ENCODE measurements at regions not wholly inside any gene's neighbourhood (a gene's known extent, or its start where the extent isn't known, plus 50 kb on each side); places are given as distances from the start of the nearest gene placed in this dataset.
"Not testable (repeated sequence)": the region's sequence is repeated elsewhere in the genome, so short reads cannot be mapped to it uniquely, and the experiment has no call there.

- H3K18ac ChIP-seq (ENCODE audit: extremely low read depth, low read length); H3K27me3 ChIP-seq (replicated peaks in 1 of 4; ENCODE audit: control insufficient read depth in 3 of 4, extremely low read depth in 1 of 4, insufficient read depth in 3 of 4, low read length in 3 of 4); H2AFZ ChIP-seq (ENCODE audit: low read length); H2BK120ac ChIP-seq (replicated peaks; ENCODE audit: low read depth, low read length); H4K20me1 ChIP-seq (replicated peaks in 1 of 2; ENCODE audit: control insufficient read depth in 1 of 2, insufficient read depth in 2 of 2, low read length in 2 of 2); H3K56ac ChIP-seq (replicated peaks; ENCODE audit: insufficient read length, low read depth, low read length); H3K4ac ChIP-seq (replicated peaks; ENCODE audit: insufficient read length, low read depth, low read length); H3K23ac ChIP-seq (ENCODE audit: insufficient read length); H3K4me3 ChIP-seq (ENCODE audit: extremely low read depth in 1 of 4, insufficient read depth in 2 of 4, low read depth in 3 of 4, low read length in 4 of 4); H2AK5ac ChIP-seq (ENCODE audit: low read depth, low read length); H3K9ac ChIP-seq (replicated peaks in 1 of 4; ENCODE audit: extremely low read depth in 1 of 4, low read depth in 3 of 4, low read length in 3 of 4); H4K91ac ChIP-seq (replicated peaks; ENCODE audit: insufficient read length, low read length); H3K36me3 ChIP-seq (ENCODE audit: control insufficient read depth in 2 of 4, insufficient read depth in 4 of 4, low read length in 3 of 4); H3K23me2 ChIP-seq (ENCODE audit: low read depth, low read length); DNase-seq (ENCODE audit: low read depth in 1 of 2, low spot score in 2 of 2); H3K79me2 ChIP-seq (ENCODE audit: control insufficient read depth in 1 of 2, insufficient read depth in 2 of 2, low read length in 2 of 2); H2BK12ac ChIP-seq (ENCODE audit: low read depth, low read length); H3K9me3 ChIP-seq (ENCODE audit: insufficient read depth in 2 of 2, low read depth in 1 of 2, low read length in 1 of 2); FAIRE-seq; H3K79me1 ChIP-seq (ENCODE audit: low read depth, low read length); H4K5ac ChIP-seq (ENCODE audit: insufficient read length, low read depth, low read length); H2BK15ac ChIP-seq (ENCODE audit: low read length); H4K8ac ChIP-seq (ENCODE audit: extremely low read depth, insufficient read depth, low read length); H3K4me2 ChIP-seq (ENCODE audit: insufficient read depth in 1 of 2, low read depth in 2 of 2, low read length in 2 of 2); H3K27ac ChIP-seq (ENCODE audit: low read depth, low read length); H2BK5ac ChIP-seq (ENCODE audit: low read depth, low read length); H2BK20ac ChIP-seq (ENCODE audit: low read length); H3K14ac ChIP-seq (ENCODE audit: insufficient read length): not testable (repeated sequence)
- 95% methylated on average over 4 of the region's 4 CpGs; no CpG with 5 or more reads in 1 of the 2 experiments for WGBS, 2 experiments (ENCODE audit: extremely low coverage in 1 of 2, insufficient coverage in 1 of 2, insufficient read length in 1 of 2, insufficient replicate concordance in 2 of 2, low coverage in 1 of 2, low lambda C conversion rate in 2 of 2, missing lambda C conversion rate in 1 of 2)
- ChIA-PET POLR2A (ENCODE audit: partially characterized antibody) (interaction anchor here (1.0 kb wide), 1 partner anchor 20 kb away, joined by 3 read pairs; no protein-coding TSS in a partner anchor), CTCF (ENCODE audit: partially characterized antibody) (interaction anchor here (0.6 kb wide), 1 partner anchor 14 kb away, joined by 4 read pairs; no protein-coding TSS in a partner anchor)
- peaks cover 5 to 19% (median 12%) of the 10 kb centered on the region in 4 experiments for H3K4me1 ChIP-seq (replicated peaks in 1 of 4; ENCODE audit: control insufficient read depth in 3 of 4, insufficient read depth in 4 of 4, low read length in 3 of 4)
These were observed 93.9 kb downstream of the SPRY4 start for GRCh38 chr5:142230949-142231348.
